Endodermal cell (in vitro differentiated cells): ENCODE measurements at regions not wholly inside any gene's neighbourhood (a gene's known extent, or its start where the extent isn't known, plus 50 kb on each side); places are given as distances from the start of the nearest gene placed in this dataset.

ENCODE experiments used
- DNase-seq: peaks from one replicate; pipeline ENCODE4 v3.0.0-alpha.2; 2017
- H3K27ac ChIP-seq: 2 replicates; pipeline ENCODE4 v1.5.1; 2013; ENCODE audit warnings: mild to moderate bottlenecking, low read depth, low read length, moderate library complexity
- H3K27me3 ChIP-seq: 2 replicates; pipeline ENCODE4 v1.6.1; 2013; ENCODE audit warnings: mild to moderate bottlenecking, low read length, moderate library complexity; ENCODE audit not compliant: insufficient read depth, control insufficient read depth, poor library complexity, severe bottlenecking
- H3K36me3 ChIP-seq: 2 replicates; pipeline ENCODE4 v1.7.0; 2013; ENCODE audit warnings: mild to moderate bottlenecking, low read length, moderate library complexity; ENCODE audit not compliant: control insufficient read depth, insufficient read depth
- H3K4me1 ChIP-seq: one replicate; pipeline ENCODE4 v1.7.0; 2013; ENCODE audit warnings: low read length; ENCODE audit not compliant: control insufficient read depth, insufficient read depth
- H3K4me3 ChIP-seq: 2 replicates; pipeline ENCODE4 v1.5.1; 2013; ENCODE audit warnings: mild to moderate bottlenecking, low read length, moderate library complexity
- H3K9ac ChIP-seq: 2 replicates; pipeline ENCODE4 v1.6.1; 2013; ENCODE audit warnings: mild to moderate bottlenecking, low read length, moderate library complexity; ENCODE audit not compliant: poor library complexity, severe bottlenecking; ENCODE audit errors: extremely low read depth
- H3K9me3 ChIP-seq: 2 replicates; pipeline ENCODE4 v1.6.1; 2013; ENCODE audit warnings: mild to moderate bottlenecking, low read length, moderate library complexity; ENCODE audit not compliant: control insufficient read depth
- H3K27ac Mint-ChIP-seq: 2 replicates; pipeline ENCODE4 v1.8.0; 2020; ENCODE audit warnings: mixed read lengths
- H3K27me3 Mint-ChIP-seq: 2 replicates; pipeline ENCODE4 v1.8.0; 2021; ENCODE audit warnings: mild to moderate bottlenecking, mixed read lengths; ENCODE audit not compliant: insufficient read depth
- H3K36me3 Mint-ChIP-seq: 2 replicates; pipeline ENCODE4 v1.8.0; 2020; ENCODE audit warnings: low read depth, mixed read lengths
- H3K4me1 Mint-ChIP-seq: 2 replicates; pipeline ENCODE4 v1.8.0; 2020; ENCODE audit warnings: mixed read lengths
- H3K4me3 Mint-ChIP-seq: 2 replicates; pipeline ENCODE4 v1.8.0; 2020; ENCODE audit warnings: mild to moderate bottlenecking, moderate library complexity, mixed read lengths
- H3K9me3 Mint-ChIP-seq: 2 replicates; pipeline ENCODE4 v1.8.0; 2020; ENCODE audit warnings: mild to moderate bottlenecking, mixed read lengths
- WGBS, 2 experiments: methylation state at CpG; one replicate each; pipeline versions ENCODE4 v1.1.5 to v1.1.7; 2013; ENCODE audit warnings: missing lambda C conversion rate in 2 of 2, mixed read lengths in 1 of 2; ENCODE audit not compliant: insufficient coverage in 1 of 2, insufficient read length in 1 of 2; 5-methylcytosine and 5-hydroxymethylcytosine counted together
- TF ChIP-seq, protein P1 (sequence below): fragments of 200-600 bp; sonication (generic); conservative IDR thresholded peaks from 2 replicates; pipeline ENCODE4 v1.5.0; 2021; ENCODE audit warnings: antibody characterized with exemption, mild to moderate bottlenecking

DNA sequence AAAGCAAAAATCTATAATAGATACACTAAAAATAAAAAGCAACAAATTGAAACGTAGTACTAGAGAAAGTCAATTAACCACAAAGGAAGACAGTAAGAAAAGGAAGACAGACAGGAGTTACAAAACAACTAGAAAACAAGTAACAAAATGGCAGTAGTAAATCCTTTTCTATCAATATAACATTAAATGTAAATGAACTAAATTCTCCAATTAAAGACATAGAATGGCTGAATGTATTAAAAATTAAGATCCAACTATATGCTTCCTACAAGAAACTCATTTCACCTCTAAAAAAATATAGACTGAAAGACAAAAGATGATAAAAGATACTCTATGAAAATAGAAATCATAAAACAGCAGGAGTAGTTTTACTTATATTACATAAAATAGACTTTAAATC lies 79.1 kb downstream of the CTH start:
- Mint-ChIP-seq H3K27ac (no peak overlapping the region), H3K9me3 (peaks cover 6% of the 10 kb centered on the region), H3K4me3 (no peak overlapping the region), H3K4me1 (peaks cover 13% of the 10 kb centered on the region), H3K27me3 (peaks cover 5% of the 10 kb centered on the region), H3K36me3 (no peaks in the 10 kb centered on the region)
- Histone ChIP-seq H3K4me1 (no peaks in the 10 kb centered on the region), H3K36me3 (no peaks in the 10 kb centered on the region), H3K9ac (no peak overlapping the region), H3K27me3 (no peaks in the 10 kb centered on the region), H3K4me3 (no peak overlapping the region), H3K27ac (no peak overlapping the region), H3K9me3 (peaks cover 12% of the 10 kb centered on the region)
- TF ChIP-seq, protein P1, sequence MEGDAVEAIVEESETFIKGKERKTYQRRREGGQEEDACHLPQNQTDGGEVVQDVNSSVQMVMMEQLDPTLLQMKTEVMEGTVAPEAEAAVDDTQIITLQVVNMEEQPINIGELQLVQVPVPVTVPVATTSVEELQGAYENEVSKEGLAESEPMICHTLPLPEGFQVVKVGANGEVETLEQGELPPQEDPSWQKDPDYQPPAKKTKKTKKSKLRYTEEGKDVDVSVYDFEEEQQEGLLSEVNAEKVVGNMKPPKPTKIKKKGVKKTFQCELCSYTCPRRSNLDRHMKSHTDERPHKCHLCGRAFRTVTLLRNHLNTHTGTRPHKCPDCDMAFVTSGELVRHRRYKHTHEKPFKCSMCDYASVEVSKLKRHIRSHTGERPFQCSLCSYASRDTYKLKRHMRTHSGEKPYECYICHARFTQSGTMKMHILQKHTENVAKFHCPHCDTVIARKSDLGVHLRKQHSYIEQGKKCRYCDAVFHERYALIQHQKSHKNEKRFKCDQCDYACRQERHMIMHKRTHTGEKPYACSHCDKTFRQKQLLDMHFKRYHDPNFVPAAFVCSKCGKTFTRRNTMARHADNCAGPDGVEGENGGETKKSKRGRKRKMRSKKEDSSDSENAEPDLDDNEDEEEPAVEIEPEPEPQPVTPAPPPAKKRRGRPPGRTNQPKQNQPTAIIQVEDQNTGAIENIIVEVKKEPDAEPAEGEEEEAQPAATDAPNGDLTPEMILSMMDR: no peak
- WGBS, 2 experiments: 100% methylated on average over 1 of the region's 1 CpG; no CpG with 5 or more reads in 1 of the 2 experiments
- no peak for DNase-seq

DNA sequence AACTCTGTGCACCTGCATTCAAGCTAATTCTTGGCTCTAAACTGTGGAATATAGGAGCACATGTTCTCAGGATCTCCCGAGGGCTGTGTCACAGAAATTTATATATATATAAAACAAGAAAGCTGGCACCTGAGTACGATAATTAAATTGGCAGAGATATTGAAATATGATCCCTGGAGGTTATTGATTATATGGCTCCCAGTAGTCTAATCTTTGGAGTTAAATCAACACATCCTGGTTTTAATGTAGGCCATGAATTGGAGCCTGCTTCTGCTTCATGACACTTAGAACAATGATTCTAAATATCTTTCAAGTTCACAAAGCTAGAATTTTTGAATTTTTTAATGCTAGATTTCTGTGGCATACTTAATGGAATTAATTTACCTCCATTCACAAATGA lies 84.3 kb downstream of the CTH start:
- Mint-ChIP-seq H3K27ac (no peak overlapping the region), H3K9me3 (peaks cover 1% of the 10 kb centered on the region), H3K27me3 (peaks cover 3% of the 10 kb centered on the region), H3K4me1 (peaks cover 3% of the 10 kb centered on the region), H3K36me3 (no peaks in the 10 kb centered on the region), H3K4me3 (no peak overlapping the region)
- Histone ChIP-seq H3K4me1 (no peaks in the 10 kb centered on the region), H3K36me3 (no peaks in the 10 kb centered on the region), H3K27me3 (no peaks in the 10 kb centered on the region), H3K27ac (no peak overlapping the region), H3K4me3 (no peak overlapping the region), H3K9me3 (peaks cover 5% of the 10 kb centered on the region), H3K9ac (no peak overlapping the region)
- TF ChIP-seq, protein P1: no peak
- 89% methylated on average over 1 of the region's 2 CpGs; no CpG with 5 or more reads in 1 of the 2 experiments for WGBS, 2 experiments
- DNase-seq: no peak

DNA sequence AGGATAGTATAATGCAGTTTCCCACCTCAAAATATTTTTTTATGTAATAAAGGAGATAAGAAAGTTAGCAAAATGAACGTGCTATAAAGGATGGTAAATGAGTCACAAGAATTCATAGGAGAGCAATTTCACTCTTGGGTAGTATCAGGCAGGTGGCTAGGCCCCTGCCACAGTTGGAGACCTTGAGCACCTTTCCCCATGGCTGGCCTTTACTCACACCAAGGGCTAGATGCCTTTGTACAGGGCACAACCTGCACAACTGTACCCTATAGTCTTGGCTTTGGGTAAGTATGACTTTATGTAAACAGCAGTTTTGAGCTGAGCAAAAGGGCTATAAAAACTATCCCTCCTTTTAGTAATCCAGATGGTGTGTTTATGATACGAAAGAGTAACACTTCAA lies 85.1 kb downstream of the CTH start:
- Histone ChIP-seq H3K27me3 (no peaks in the 10 kb centered on the region), H3K27ac (no peak overlapping the region), H3K9ac (no peak overlapping the region), H3K36me3 (no peaks in the 10 kb centered on the region), H3K4me1 (no peaks in the 10 kb centered on the region), H3K4me3 (no peak overlapping the region), H3K9me3 (no peaks in the 10 kb centered on the region)
- no peaks in the 10 kb centered on the region for H3K36me3 Mint-ChIP-seq
- H3K4me1 Mint-ChIP-seq: peaks cover 3% of the 10 kb centered on the region
- no peak overlapping the region for H3K27ac Mint-ChIP-seq
- 71 to 86% methylated on average over 1 of the region's 2 CpGs for WGBS, 2 experiments
- no peak for DNase-seq
- H3K9me3 Mint-ChIP-seq: no peaks in the 10 kb centered on the region
- no peak overlapping the region for H3K4me3 Mint-ChIP-seq
- H3K27me3 Mint-ChIP-seq: peaks cover 3% of the 10 kb centered on the region
- TF ChIP-seq, protein P1: no peak
